MM.1S (cell line): ENCODE measurements at regions not wholly inside any gene's neighbourhood (a gene's known extent, or its start where the extent isn't known, plus 50 kb on each side); places are given as distances from the start of the nearest gene placed in this dataset.

Source experiments
- DNase-seq: peaks from one replicate; pipeline ENCODE4 v3.0.0-alpha.2; 2015
- H2AFZ ChIP-seq: fragments of 300-600 bp; sonication (generic); 2 replicates; pipeline ENCODE4 v1.6.0; 2016; ENCODE audit warnings: antibody characterized with exemption, low read length
- H3F3A ChIP-seq: fragments of 300-600 bp; sonication (generic); 2 replicates; pipeline ENCODE4 v1.6.1; 2016; ENCODE audit warnings: mild to moderate bottlenecking, antibody characterized with exemption, low read length, moderate library complexity, mixed read lengths; ENCODE audit not compliant: insufficient read depth
- H3K27ac ChIP-seq: fragments of 300-600 bp; sonication (generic); 2 replicates; pipeline ENCODE4 v1.5.1; 2016; ENCODE audit warnings: mild to moderate bottlenecking, low read length
- H3K27me3 ChIP-seq: fragments of 300-600 bp; sonication (generic); replicated peaks from 2 replicates; pipeline ENCODE4 v1.6.0; 2016; ENCODE audit warnings: low read length; ENCODE audit not compliant: insufficient read depth
- H3K36me3 ChIP-seq: fragments of 300-600 bp; sonication (generic); replicated peaks from 2 replicates; pipeline ENCODE4 v1.6.1; 2016; ENCODE audit warnings: mild to moderate bottlenecking, low read length, mixed read lengths; ENCODE audit not compliant: insufficient read depth
- H3K4me1 ChIP-seq: fragments of 300-600 bp; sonication (generic); 2 replicates; pipeline ENCODE4 v1.6.1; 2016; ENCODE audit warnings: low read length, mixed read lengths
- H3K4me2 ChIP-seq: fragments of 300-600 bp; sonication (generic); 2 replicates; pipeline ENCODE4 v1.6.0; 2016; ENCODE audit warnings: low read depth, low read length
- H3K4me3 ChIP-seq: fragments of 300-600 bp; sonication (generic); 2 replicates; pipeline ENCODE4 v1.5.1; 2016; ENCODE audit warnings: low read length, mixed read lengths
- H3K79me2 ChIP-seq: fragments of 300-600 bp; sonication (generic); 2 replicates; pipeline ENCODE4 v1.6.1; 2016; ENCODE audit warnings: mixed run types, low read length, mixed read lengths
- H3K9ac ChIP-seq: fragments of 300-600 bp; sonication (generic); 2 replicates; pipeline ENCODE4 v1.6.1; 2016; ENCODE audit warnings: low read length, mixed read lengths
- H3K9me2 ChIP-seq: fragments of 300-600 bp; sonication (generic); replicated peaks from 2 replicates; pipeline ENCODE4 v1.6.1; 2016; ENCODE audit warnings: mild to moderate bottlenecking, low read length, mixed read lengths; ENCODE audit not compliant: insufficient read depth
- H3K9me3 ChIP-seq: fragments of 300-600 bp; sonication (generic); replicated peaks from 2 replicates; pipeline ENCODE4 v1.6.1; 2016; ENCODE audit warnings: mild to moderate bottlenecking, low read length, mixed read lengths; ENCODE audit not compliant: insufficient read depth
- H4K20me1 ChIP-seq: fragments of 300-600 bp; sonication (generic); 2 replicates; pipeline ENCODE4 v1.6.1; 2016; ENCODE audit warnings: mild to moderate bottlenecking, low read length, moderate library complexity, mixed read lengths; ENCODE audit not compliant: insufficient read depth
- EZH2 ChIP-seq: fragments of 300-600 bp; sonication (generic); optimal IDR thresholded peaks from 2 replicates; pipeline ENCODE3; 2017; ENCODE audit warnings: low read depth, mild to moderate bottlenecking, antibody characterized with exemption, low read length, mixed read lengths
- EZH2phosphoT487 ChIP-seq: fragments of 300-600 bp; sonication (generic); IDR thresholded peaks from 2 replicates; pipeline ENCODE4 v1.6.1; 2018; ENCODE audit warnings: antibody characterized with exemption, low read length
- TF ChIP-seq, protein P1 (sequence below): fragments of 300-600 bp; sonication (generic); IDR thresholded peaks from 2 replicates; pipeline ENCODE4 v1.5.1; 2016; ENCODE audit warnings: antibody characterized with exemption, low read length, mixed read lengths

- Histone ChIP-seq H3F3A (no peaks in the 10 kb centered on the region), H3K79me2 (no peaks in the 10 kb centered on the region)
- TF ChIP-seq, protein P1, sequence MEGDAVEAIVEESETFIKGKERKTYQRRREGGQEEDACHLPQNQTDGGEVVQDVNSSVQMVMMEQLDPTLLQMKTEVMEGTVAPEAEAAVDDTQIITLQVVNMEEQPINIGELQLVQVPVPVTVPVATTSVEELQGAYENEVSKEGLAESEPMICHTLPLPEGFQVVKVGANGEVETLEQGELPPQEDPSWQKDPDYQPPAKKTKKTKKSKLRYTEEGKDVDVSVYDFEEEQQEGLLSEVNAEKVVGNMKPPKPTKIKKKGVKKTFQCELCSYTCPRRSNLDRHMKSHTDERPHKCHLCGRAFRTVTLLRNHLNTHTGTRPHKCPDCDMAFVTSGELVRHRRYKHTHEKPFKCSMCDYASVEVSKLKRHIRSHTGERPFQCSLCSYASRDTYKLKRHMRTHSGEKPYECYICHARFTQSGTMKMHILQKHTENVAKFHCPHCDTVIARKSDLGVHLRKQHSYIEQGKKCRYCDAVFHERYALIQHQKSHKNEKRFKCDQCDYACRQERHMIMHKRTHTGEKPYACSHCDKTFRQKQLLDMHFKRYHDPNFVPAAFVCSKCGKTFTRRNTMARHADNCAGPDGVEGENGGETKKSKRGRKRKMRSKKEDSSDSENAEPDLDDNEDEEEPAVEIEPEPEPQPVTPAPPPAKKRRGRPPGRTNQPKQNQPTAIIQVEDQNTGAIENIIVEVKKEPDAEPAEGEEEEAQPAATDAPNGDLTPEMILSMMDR, result no peak
- no peak for TF ChIP-seq EZH2phosphoT487
- no peak for TF ChIP-seq EZH2
Measured at GRCh38 chr3:144079634-144080033, 108.0 kb downstream of the DIPK2A start.

DNA sequence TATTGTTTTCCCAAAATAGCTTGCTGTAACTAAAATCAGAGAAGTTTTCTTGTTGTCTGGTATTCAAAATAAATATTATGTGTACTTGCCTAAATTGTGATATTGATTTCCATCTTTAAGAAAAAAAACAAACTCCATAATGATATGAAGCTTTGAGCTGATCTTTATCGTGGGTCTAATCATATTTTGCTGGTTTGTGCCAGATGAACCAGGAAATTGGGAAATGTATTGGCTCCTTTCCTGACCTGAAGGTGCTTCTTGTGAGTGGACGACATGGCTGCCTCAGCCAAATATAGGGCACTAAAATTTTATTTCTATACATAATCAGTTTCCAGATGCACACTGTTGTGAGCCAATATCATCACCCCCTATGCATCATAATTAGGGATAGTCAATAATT is 113.3 kb downstream of the DIPK2A start:
- DNase-seq, result no peak
- Histone ChIP-seq H3K36me3 (no peaks in the 10 kb centered on the region), H3K27me3 (no peaks in the 10 kb centered on the region), H2AFZ (no peak overlapping the region), H3K9me3 (no peaks in the 10 kb centered on the region), H3F3A (no peaks in the 10 kb centered on the region), H3K4me3 (no peak overlapping the region), H4K20me1 (no peaks in the 10 kb centered on the region), H3K4me1 (no peaks in the 10 kb centered on the region), H3K27ac (no peak overlapping the region), H3K4me2 (no peak overlapping the region), H3K9me2 (no peaks in the 10 kb centered on the region), H3K9ac (no peak overlapping the region), H3K79me2 (no peaks in the 10 kb centered on the region)
- TF ChIP-seq EZH2 (no peak), EZH2phosphoT487 (no peak)
- TF ChIP-seq, protein P1, result no peak

More at GRCh38 chr3:144079634-144080033, 108.0 kb downstream of the DIPK2A start:
- Histone ChIP-seq H3K9me3 (no peaks in the 10 kb centered on the region), H2AFZ (no peak overlapping the region), H4K20me1 (no peaks in the 10 kb centered on the region), H3K27me3 (no peaks in the 10 kb centered on the region), H3K4me3 (no peak overlapping the region), H3K27ac (no peak overlapping the region), H3K36me3 (no peaks in the 10 kb centered on the region), H3K9ac (no peak overlapping the region), H3K4me1 (no peaks in the 10 kb centered on the region), H3K4me2 (no peak overlapping the region), H3K9me2 (no peaks in the 10 kb centered on the region)
- DNase-seq, result no peak

DNA sequence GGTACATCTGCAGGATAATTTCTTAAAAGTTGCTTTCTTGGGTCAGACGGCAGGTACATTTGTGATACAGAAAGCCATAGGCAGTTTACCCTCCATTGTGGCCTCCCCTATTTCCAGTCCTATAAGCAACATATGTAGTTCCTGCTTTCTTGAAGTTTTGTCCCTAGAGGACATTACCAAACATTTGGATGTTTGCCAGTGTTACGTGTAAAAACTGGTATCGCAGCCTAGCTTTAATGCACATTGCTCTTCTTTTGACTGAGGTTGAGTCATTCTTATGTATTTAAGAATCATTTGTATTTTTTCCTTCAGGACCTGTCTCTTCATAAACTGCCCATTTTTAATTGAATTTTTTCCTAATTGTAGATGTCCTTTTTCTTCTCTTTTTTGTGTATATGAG is 114.3 kb downstream of the DIPK2A start:
- DNase-seq, result no peak
- TF ChIP-seq EZH2phosphoT487 (no peak), EZH2 (no peak)
- TF ChIP-seq, protein P1, result no peak
- no peaks in the 10 kb centered on the region for H3K4me1 ChIP-seq
- no peaks in the 10 kb centered on the region for H3K9me2 ChIP-seq
- H3K27me3 ChIP-seq, result no peaks in the 10 kb centered on the region
- H4K20me1 ChIP-seq, result no peaks in the 10 kb centered on the region
- H3K36me3 ChIP-seq, result no peaks in the 10 kb centered on the region
- no peak overlapping the region for H3K4me3 ChIP-seq
- H3K79me2 ChIP-seq, result no peaks in the 10 kb centered on the region
- no peak overlapping the region for H3K9ac ChIP-seq
- H3K9me3 ChIP-seq, result no peaks in the 10 kb centered on the region
- H3K27ac ChIP-seq, result no peak overlapping the region
- H3F3A ChIP-seq, result no peaks in the 10 kb centered on the region
- no peak overlapping the region for H2AFZ ChIP-seq
- H3K4me2 ChIP-seq, result no peak overlapping the region
